22Rv1 (cell line): ENCODE measurements at regions not wholly inside any gene's neighbourhood (a gene's known extent, or its start where the extent isn't known, plus 50 kb on each side); places are given as distances from the start of the nearest gene placed in this dataset.

Experiments
- H3K27ac ChIP-seq: fragments of 450-650 bp; 2 replicates; pipeline ENCODE4 v1.5.1; 2017
- CTCF ChIP-seq: fragments of 450-650 bp; IDR thresholded peaks from 2 replicates; pipeline ENCODE4 v1.5.1; 2017; ENCODE audit warnings: mild to moderate bottlenecking
- ZFX ChIP-seq: fragments of 450-650 bp; IDR thresholded peaks from 2 replicates; pipeline ENCODE4 v1.6.1; 2017; ENCODE audit warnings: antibody characterized with exemption, borderline replicate concordance

- TF ChIP-seq CTCF (no peak), ZFX (no peak)
- no peak overlapping the region for H3K27ac ChIP-seq
These were observed 185.3 kb upstream of the TMTC4 start for GRCh38 chr13:100859861-100860260.

GRCh38 chr13:100855151-100855550, 180.6 kb upstream of the TMTC4 start:
- no peak overlapping the region for H3K27ac ChIP-seq
- TF ChIP-seq CTCF (no peak), ZFX (no peak)

GRCh38 chr13:100854006-100854405, 179.4 kb upstream of the TMTC4 start:
- no peak overlapping the region for H3K27ac ChIP-seq
- TF ChIP-seq CTCF (no peak), ZFX (no peak)

- TF ChIP-seq ZFX (no peak), CTCF (no peak)
- no peak overlapping the region for H3K27ac ChIP-seq
These were observed 178.8 kb upstream of the TMTC4 start for GRCh38 chr13:100853434-100853833.

GRCh38 chr13:100852146-100852545, 177.6 kb upstream of the TMTC4 start:
- no peak overlapping the region for H3K27ac ChIP-seq
- TF ChIP-seq CTCF (no peak), ZFX (no peak)

- TF ChIP-seq CTCF, result peak; percentile 10; the same call in 1 of the 2 replicates
- TF ChIP-seq ZFX, result no peak
These were observed 173.7 kb upstream of the TMTC4 start for GRCh38 chr13:100848304-100848703.

GRCh38 chr13:100845128-100845757, 170.6 kb upstream of the TMTC4 start:
- TF ChIP-seq ZFX (no peak), CTCF (no peak)
- no peak overlapping the region for H3K27ac ChIP-seq

More at GRCh38 chr13:100848304-100848703, 173.7 kb upstream of the TMTC4 start:
- H3K27ac ChIP-seq, result no peak overlapping the region
